NT2/D1 (cell line): ENCODE measurements at regions not wholly inside any gene's neighbourhood (a gene's known extent, or its start where the extent isn't known, plus 50 kb on each side); places are given as distances from the start of the nearest gene placed in this dataset.

Source experiments
- SUZ12 ChIP-seq: IDR thresholded peaks from 2 replicates; pipeline ENCODE4 v1.6.1; 2011; ENCODE audit not compliant: insufficient read length, insufficient read depth; ENCODE audit errors: extremely low read depth
- YY1 ChIP-seq: IDR thresholded peaks from 2 replicates; pipeline ENCODE4 v1.6.1; 2011; ENCODE audit not compliant: insufficient read length, insufficient read depth

- TF ChIP-seq YY1 (no peak), SUZ12 (no peak)
Observed at GRCh38 chr3:117130222-117130621, 420.6 kb downstream of the TUSC7 start.
